ENCODE measurements at regions not wholly inside any gene's neighbourhood (a gene's known extent, or its start where the extent isn't known, plus 50 kb on each side); places are given as distances from the start of the nearest gene placed in this dataset.

- Histone ChIP-seq H3K4me3 (no peak overlapping the region), H3K4me1 (no peaks in the 10 kb centered on the region), H3K27ac (no peak overlapping the region), H3K9me3 (no peaks in the 10 kb centered on the region), H3K36me3 (ENCODE audit: low read depth, missing control alignments) (no peaks in the 10 kb centered on the region), H3K27me3 (no peaks in the 10 kb centered on the region)
- 57 to 59% methylated on average over 3 of the region's 3 CpGs for WGBS, 2 donors
- no peak for TF ChIP-seq CTCF (IDR thresholded peaks at IDR 0.05)
- no peak for TF ChIP-seq POLR2A (IDR thresholded peaks at IDR 0.05)
- DNase-seq = no peak
- intact Hi-C loops (cut with DNase I; ENCODE audit: low total_unique reads) = no loop called here
These were observed 513.2 kb upstream of the GOLIM4 start for GRCh38 chr3:168608926-168609325.

- DNase-seq = no peak
- no peak overlapping the region for H3K4me3 ChIP-seq
- no peaks in the 10 kb centered on the region for H3K4me1 ChIP-seq
- no peak overlapping the region for H3K27ac ChIP-seq
- TF ChIP-seq POLR2A (IDR thresholded peaks at IDR 0.05) (no peak), CTCF (IDR thresholded peaks at IDR 0.05) (no peak)
- 72 to 85% methylated on average over 3 of the region's 3 CpGs for WGBS, 2 donors
- no peaks in the 10 kb centered on the region for H3K27me3 ChIP-seq
- no peaks in the 10 kb centered on the region for H3K9me3 ChIP-seq
- no peaks in the 10 kb centered on the region for H3K36me3 ChIP-seq (ENCODE audit: low read depth, missing control alignments)
- intact Hi-C loops (cut with DNase I; ENCODE audit: low total_unique reads) = no loop called here
These were observed 509.0 kb upstream of the GOLIM4 start for GRCh38 chr3:168604767-168605166.

- H3K4me3 ChIP-seq = no peak overlapping the region
- H3K9me3 ChIP-seq = no peaks in the 10 kb centered on the region
- no peaks in the 10 kb centered on the region for H3K36me3 ChIP-seq (ENCODE audit: low read depth, missing control alignments)
- TF ChIP-seq CTCF (IDR thresholded peaks at IDR 0.05) (no peak), POLR2A (IDR thresholded peaks at IDR 0.05) (no peak)
- H3K4me1 ChIP-seq = no peaks in the 10 kb centered on the region
- H3K27ac ChIP-seq = no peak overlapping the region
- no peak for DNase-seq
- intact Hi-C loops (cut with DNase I; ENCODE audit: low total_unique reads) = no loop called here
- 95 to 97% methylated on average over 2 of the region's 2 CpGs for WGBS, 2 donors
- H3K27me3 ChIP-seq = no peaks in the 10 kb centered on the region
These were observed 502.5 kb upstream of the GOLIM4 start for GRCh38 chr3:168598250-168598649.

GRCh38 chr3:168596175-168596823 lies 500.6 kb upstream of the GOLIM4 start:
- WGBS, 2 donors = 88 to 96% methylated on average over 1 of the region's 1 CpG
- Histone ChIP-seq H3K4me1 (no peaks in the 10 kb centered on the region), H3K27me3 (no peaks in the 10 kb centered on the region), H3K9me3 (no peaks in the 10 kb centered on the region), H3K27ac (no peak overlapping the region), H3K4me3 (no peak overlapping the region), H3K36me3 (ENCODE audit: low read depth, missing control alignments) (no peaks in the 10 kb centered on the region)
- TF ChIP-seq CTCF (IDR thresholded peaks at IDR 0.05) (no peak), POLR2A (IDR thresholded peaks at IDR 0.05) (no peak)
- no peak for DNase-seq
- intact Hi-C loops (cut with DNase I; ENCODE audit: low total_unique reads) = no loop called here

GRCh38 chr3:168591587-168591986 lies 495.9 kb upstream of the GOLIM4 start:
- Histone ChIP-seq H3K9me3 (no peaks in the 10 kb centered on the region), H3K4me1 (no peaks in the 10 kb centered on the region), H3K4me3 (no peak overlapping the region), H3K27me3 (no peaks in the 10 kb centered on the region), H3K36me3 (ENCODE audit: low read depth, missing control alignments) (no peaks in the 10 kb centered on the region), H3K27ac (no peak overlapping the region)
- intact Hi-C loops (cut with DNase I; ENCODE audit: low total_unique reads) = no loop called here
- TF ChIP-seq CTCF (IDR thresholded peaks at IDR 0.05) (no peak), POLR2A (IDR thresholded peaks at IDR 0.05) (no peak)
- DNase-seq = no peak
- 82 to 85% methylated on average over 2 of the region's 2 CpGs for WGBS, 2 donors

Measured in testis (tissue), 2 donors.